ENCODE measurements at regions not wholly inside any gene's neighbourhood (a gene's known extent, or its start where the extent isn't known, plus 50 kb on each side); places are given as distances from the start of the nearest gene placed in this dataset.
"Not testable (repeated sequence)": the region's sequence is repeated elsewhere in the genome, so short reads cannot be mapped to it uniquely, and the experiment has no call there.

GRCh38 chr1:56248138-56248537 is 331.2 kb downstream of the PLPP3 start:
- Histone ChIP-seq H3K4me1 (no peaks in the 10 kb centered on the region), H3K9me3 (no peaks in the 10 kb centered on the region), H3K4me3 (no peak overlapping the region), H3K27ac (no peak overlapping the region), H3K27me3 (no peaks in the 10 kb centered on the region), H3K36me3 (no peaks in the 10 kb centered on the region)
- no peak for DNase-seq (ENCODE audit: low spot score)
- no peak for TF ChIP-seq CTCF (IDR thresholded peaks at IDR 0.05)

- not testable (repeated sequence) for H3K4me3 ChIP-seq; H3K27ac ChIP-seq; DNase-seq (ENCODE audit: low spot score); H3K27me3 ChIP-seq; H3K4me1 ChIP-seq; H3K9me3 ChIP-seq; H3K36me3 ChIP-seq
Measured at GRCh38 chr1:56246726-56247125, 332.6 kb downstream of the PLPP3 start.

- H3K4me3 ChIP-seq, result no peak overlapping the region
- no peak for DNase-seq (ENCODE audit: low spot score)
- H3K27me3 ChIP-seq, result no peaks in the 10 kb centered on the region
- H3K4me1 ChIP-seq, result no peaks in the 10 kb centered on the region
- H3K27ac ChIP-seq, result no peak overlapping the region
- H3K36me3 ChIP-seq, result no peaks in the 10 kb centered on the region
- TF ChIP-seq CTCF (IDR thresholded peaks at IDR 0.05), result no peak
- H3K9me3 ChIP-seq, result peaks cover 0 to 10% of the 10 kb centered on the region in 2 donors
Measured at GRCh38 chr1:56240400-56240799, 339.0 kb downstream of the PLPP3 start.

- no peak for TF ChIP-seq CTCF (IDR thresholded peaks at IDR 0.05)
- no peak overlapping the region for H3K27ac ChIP-seq
- no peaks in the 10 kb centered on the region for H3K27me3 ChIP-seq
- H3K36me3 ChIP-seq, result no peaks in the 10 kb centered on the region
- no peak overlapping the region for H3K4me3 ChIP-seq
- DNase-seq (ENCODE audit: low spot score), result no peak
- H3K9me3 ChIP-seq, result peaks cover 0 to 10% of the 10 kb centered on the region in 2 donors
- H3K4me1 ChIP-seq, result no peaks in the 10 kb centered on the region
Measured at GRCh38 chr1:56237491-56238064, 341.8 kb downstream of the PLPP3 start.

- DNase-seq (ENCODE audit: low spot score), result no peak
- H3K27ac ChIP-seq, result no peak overlapping the region
- peaks cover 0 to 7% of the 10 kb centered on the region in 2 donors for H3K9me3 ChIP-seq
- no peaks in the 10 kb centered on the region for H3K36me3 ChIP-seq
- no peaks in the 10 kb centered on the region for H3K27me3 ChIP-seq
- H3K4me3 ChIP-seq, result no peak overlapping the region
- TF ChIP-seq CTCF (IDR thresholded peaks at IDR 0.05), result no peak
- no peaks in the 10 kb centered on the region for H3K4me1 ChIP-seq
Measured at GRCh38 chr1:56236688-56237087, 342.7 kb downstream of the PLPP3 start.

- DNase-seq (ENCODE audit: low spot score), result no peak
- H3K9me3 ChIP-seq, result peaks cover 0 to under 1% of the 10 kb centered on the region in 2 donors
- no peaks in the 10 kb centered on the region for H3K27me3 ChIP-seq
- no peaks in the 10 kb centered on the region for H3K36me3 ChIP-seq
- TF ChIP-seq CTCF (IDR thresholded peaks at IDR 0.05), result no peak
- no peak overlapping the region for H3K4me3 ChIP-seq
- no peak overlapping the region for H3K27ac ChIP-seq
- H3K4me1 ChIP-seq, result no peaks in the 10 kb centered on the region
Measured at GRCh38 chr1:56235909-56236510, 343.4 kb downstream of the PLPP3 start.
